ENCODE measurements at regions not wholly inside any gene's neighbourhood (a gene's known extent, or its start where the extent isn't known, plus 50 kb on each side); places are given as distances from the start of the nearest gene placed in this dataset.

DNA sequence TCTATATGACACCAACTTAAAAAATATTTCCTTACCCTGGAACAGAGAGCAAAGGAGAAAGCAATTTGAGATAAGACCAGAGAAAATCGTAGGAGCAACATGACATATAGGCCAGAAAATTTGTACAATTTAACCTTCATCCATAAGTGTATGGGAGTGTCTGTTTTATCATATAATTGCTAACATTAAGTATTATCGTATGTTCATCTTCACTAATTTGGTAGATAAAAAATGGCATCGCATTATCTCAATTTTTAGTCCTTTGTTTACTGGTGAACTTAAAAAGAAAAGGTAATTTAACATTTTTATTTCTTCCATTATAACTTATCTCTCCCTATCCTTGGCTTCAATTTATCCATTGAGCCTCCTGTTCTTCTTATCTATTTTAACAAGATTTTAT lies 873.4 kb downstream of the KCNMA1 start:
- ChIA-PET POLR2A (no interaction called here), CTCF (no interaction called here)
- intact Hi-C loops (cut with micrococcal nuclease; ENCODE audit: unreplicated experiment), result no loop called here
- Mint-ChIP-seq H3K36me3 (ENCODE audit: insufficient read depth, unreplicated experiment) (no peaks in the 10 kb centered on the region), H3K4me1 (ENCODE audit: low read depth, unreplicated experiment) (no peaks in the 10 kb centered on the region), H3K9me3 (ENCODE audit: unreplicated experiment) (no peaks in the 10 kb centered on the region), H3K27me3 (ENCODE audit: insufficient read depth, unreplicated experiment) (peaks cover 6% of the 10 kb centered on the region), H3K4me3 (ENCODE audit: unreplicated experiment) (no peak overlapping the region), H3K27ac (ENCODE audit: unreplicated experiment) (no peak overlapping the region)
- BruUV-seq (replicated peaks), result no TSS peak
- H3K27me3 ChIP-seq (replicated peaks; ENCODE audit: control insufficient read depth, insufficient read depth, low read length), result no peaks in the 10 kb centered on the region
- H3K4me3 ChIP-seq (ENCODE audit: low read depth, low read length), result no peak overlapping the region
- no peaks in the 10 kb centered on the region for H3K9me3 ChIP-seq
- no peaks in the 10 kb centered on the region for H3K4me1 ChIP-seq
- no peak for TF ChIP-seq CTCF (IDR thresholded peaks at IDR 0.05; ENCODE audit: insufficient read depth in 1 of 2, low read depth in 1 of 2, low read length in 1 of 2, severe bottlenecking in 1 of 2, unreplicated experiment in 1 of 2)
- H3K36me3 ChIP-seq (ENCODE audit: control insufficient read depth, insufficient read depth, low read length), result no peaks in the 10 kb centered on the region
- DNase-seq, result no peak

GRCh38 chr10:76763376-76763775 lies 874.2 kb downstream of the KCNMA1 start:
- H3K4me1 Mint-ChIP-seq (ENCODE audit: low read depth, unreplicated experiment), result no peaks in the 10 kb centered on the region
- intact Hi-C loops (cut with micrococcal nuclease; ENCODE audit: unreplicated experiment), result no loop called here

DNA sequence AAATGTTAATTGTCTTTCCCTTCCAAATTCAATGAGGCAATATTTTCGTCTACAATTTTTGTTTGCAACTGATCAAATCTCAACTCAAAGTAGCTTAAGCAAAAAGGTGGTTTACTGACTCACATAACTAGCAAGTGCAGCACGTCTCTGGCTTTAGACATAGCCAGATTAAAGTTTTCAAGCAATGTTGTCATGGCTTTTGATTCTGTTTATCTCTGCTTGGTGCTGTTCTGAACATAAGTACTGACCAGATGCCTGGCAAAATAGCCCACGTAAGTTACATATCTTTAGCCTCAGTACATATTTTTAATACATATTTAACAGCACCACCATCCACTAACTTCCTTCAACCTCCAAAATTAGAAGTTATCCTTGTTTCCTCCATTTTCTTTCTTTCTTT lies 877.9 kb downstream of the KCNMA1 start:
- no peak for DNase-seq
- Mint-ChIP-seq H3K9me3 (ENCODE audit: unreplicated experiment) (no peaks in the 10 kb centered on the region), H3K4me3 (ENCODE audit: unreplicated experiment) (no peak overlapping the region), H3K27ac (ENCODE audit: unreplicated experiment) (no peak overlapping the region), H3K4me1 (ENCODE audit: low read depth, unreplicated experiment) (no peaks in the 10 kb centered on the region), H3K27me3 (ENCODE audit: insufficient read depth, unreplicated experiment) (peaks cover 6% of the 10 kb centered on the region), H3K36me3 (ENCODE audit: insufficient read depth, unreplicated experiment) (no peaks in the 10 kb centered on the region)
- Histone ChIP-seq H3K27me3 (replicated peaks; ENCODE audit: control insufficient read depth, insufficient read depth, low read length) (no peaks in the 10 kb centered on the region), H3K4me3 (ENCODE audit: low read depth, low read length) (no peak overlapping the region), H3K36me3 (ENCODE audit: control insufficient read depth, insufficient read depth, low read length) (no peaks in the 10 kb centered on the region), H3K4me1 (no peaks in the 10 kb centered on the region), H3K9me3 (no peaks in the 10 kb centered on the region)
- ChIA-PET POLR2A (no interaction called here), CTCF (no interaction called here)
- no TSS peak for BruUV-seq (replicated peaks)
- intact Hi-C loops (cut with micrococcal nuclease; ENCODE audit: unreplicated experiment), result no loop called here
- TF ChIP-seq CTCF (IDR thresholded peaks at IDR 0.05; ENCODE audit: insufficient read depth in 1 of 2, low read depth in 1 of 2, low read length in 1 of 2, severe bottlenecking in 1 of 2, unreplicated experiment in 1 of 2), result no peak

More at GRCh38 chr10:76763376-76763775, 874.2 kb downstream of the KCNMA1 start:
- no peak overlapping the region for H3K4me3 Mint-ChIP-seq (ENCODE audit: unreplicated experiment)
- H3K36me3 Mint-ChIP-seq (ENCODE audit: insufficient read depth, unreplicated experiment), result no peaks in the 10 kb centered on the region
- POLR2A ChIA-PET, result no interaction called here
- H3K27me3 ChIP-seq (replicated peaks; ENCODE audit: control insufficient read depth, insufficient read depth, low read length), result no peaks in the 10 kb centered on the region
- H3K27ac Mint-ChIP-seq (ENCODE audit: unreplicated experiment), result no peak overlapping the region
- H3K27me3 Mint-ChIP-seq (ENCODE audit: insufficient read depth, unreplicated experiment), result peaks cover 6% of the 10 kb centered on the region
- BruUV-seq (replicated peaks), result no TSS peak
- no peaks in the 10 kb centered on the region for H3K36me3 ChIP-seq (ENCODE audit: control insufficient read depth, insufficient read depth, low read length)
- no peak for TF ChIP-seq CTCF (IDR thresholded peaks at IDR 0.05; ENCODE audit: insufficient read depth in 1 of 2, low read depth in 1 of 2, low read length in 1 of 2, severe bottlenecking in 1 of 2, unreplicated experiment in 1 of 2)
- no peaks in the 10 kb centered on the region for H3K9me3 ChIP-seq
- no peak overlapping the region for H3K4me3 ChIP-seq (ENCODE audit: low read depth, low read length)
- no peak for DNase-seq
- no peaks in the 10 kb centered on the region for H3K9me3 Mint-ChIP-seq (ENCODE audit: unreplicated experiment)
- CTCF ChIA-PET, result no interaction called here
- H3K4me1 ChIP-seq, result no peaks in the 10 kb centered on the region

Measured in Caco-2 (cell line).